HCT116 (cell line): ENCODE measurements at regions not wholly inside any gene's neighbourhood (a gene's known extent, or its start where the extent isn't known, plus 50 kb on each side); places are given as distances from the start of the nearest gene placed in this dataset.

Experiments used
- ATAC-seq: fragments of 200-7000 bp; cut with Tn5 transposase; 2 replicates; pipeline ENCODE4 v1.9.1; 2020; ENCODE audit warnings: mild to moderate bottlenecking, moderate library complexity
- BruUV-seq: library from RNA; stranded (reverse); fragments of 400-500 nt; replicated peaks from 2 replicates; lab custom pipeline; 2021; lab: Mats Ljungman, UMichigan
- CTCF ChIA-PET: fragments of 300-600 bp; sonication (Branson Sonifier 250); formaldehyde crosslinking; loops from one replicate; lab custom pipeline; 2021; ENCODE audit warnings: antibody characterized with exemption; lab: Charles Lee
- POLR2A ChIA-PET: fragments of 300-600, 350-600 bp; sonication (Branson Sonifier 250); formaldehyde crosslinking; loops from one replicate; lab custom pipeline; 2021; ENCODE audit warnings: antibody characterized with exemption; lab: Charles Lee
- RAD21 ChIA-PET, 2 experiments: fragments of 300-600 bp; sonication (Branson Sonifier 250); formaldehyde crosslinking; loops; one replicate each; lab custom pipeline; 2023; ENCODE audit warnings: low total read pairs in 2 of 2; ENCODE audit not compliant: uncharacterized antibody in 2 of 2, unreplicated experiment in 2 of 2, low non-redundant PET in 1 of 2; lab: Charles Lee
- DNase-seq: peaks from one replicate; pipeline ENCODE4 v3.0.0-alpha.2; 2010; ENCODE audit warnings: low read depth, low spot score
- H2AFZ ChIP-seq: fragments of 200-600 bp; shearing (Covaris generic), sonication (generic); 2 replicates; pipeline ENCODE4 v1.6.1; 2017; ENCODE audit warnings: low read depth, mixed run types, mixed read lengths, antibody characterized with exemption, low read length; ENCODE audit not compliant: poor library complexity, severe bottlenecking
- H3K27ac ChIP-seq: 2 replicates; pipeline ENCODE4 v1.5.1; 2012; ENCODE audit warnings: low read depth, low read length
- H3K27me3 ChIP-seq: fragments of 200-600 bp; sonication (generic); 2 replicates; pipeline ENCODE4 v1.6.1; 2016; ENCODE audit warnings: mixed run types, low read length, mixed read lengths; ENCODE audit not compliant: insufficient read depth
- H3K36me3 ChIP-seq, 2 experiments: fragments of 200-500 bp in 1 of 2; fragments of 200-600 bp in 1 of 2; sonication (Bioruptor generic) in 1 of 2; sonication (generic) in 1 of 2; 2 replicates each; pipeline versions ENCODE4 v1.5.1 to v1.6.1; 2014 to 2016; ENCODE audit warnings: low read length in 2 of 2, inconsistent platforms in 1 of 2, mixed read lengths in 1 of 2, mixed run types in 1 of 2; ENCODE audit not compliant: insufficient read depth in 2 of 2, control insufficient read depth in 1 of 2
- H3K4me1 ChIP-seq, 2 experiments: fragments of 200-600 bp in 1 of 2; sonication (generic) in 1 of 2; 2 replicates each; pipeline versions ENCODE4 v1.5.1 to v1.6.1; 2012 to 2017; ENCODE audit warnings: low read length in 2 of 2, inconsistent platforms in 1 of 2, mild to moderate bottlenecking in 1 of 2, mixed read lengths in 1 of 2, mixed run types in 1 of 2, moderate library complexity in 1 of 2; ENCODE audit not compliant: insufficient read depth in 2 of 2, control insufficient read depth in 1 of 2
- H3K4me2 ChIP-seq: fragments of 200-600 bp; sonication (generic); 2 replicates; pipeline ENCODE4 v1.6.1; 2017; ENCODE audit warnings: mixed run types, low read length, mixed read lengths
- H3K4me3 ChIP-seq, 2 experiments: fragments of 200-600 bp in 1 of 2; sonication (generic) in 1 of 2; replicated peaks in 1 of 2; 2 replicates each; pipeline ENCODE4 v1.5.1; 2011 to 2016; ENCODE audit warnings: low read length in 2 of 2, control low read depth in 1 of 2, low read depth in 1 of 2, mild to moderate bottlenecking in 1 of 2, mixed read lengths in 1 of 2, mixed run types in 1 of 2
- H3K79me2 ChIP-seq: fragments of 200-600 bp; sonication (generic); 2 replicates; pipeline ENCODE4 v1.6.1; 2017; ENCODE audit warnings: mild to moderate bottlenecking, mixed run types, low read length, moderate library complexity, mixed read lengths; ENCODE audit not compliant: insufficient read depth
- H3K9ac ChIP-seq: fragments of 200-600 bp; sonication (generic); 2 replicates; pipeline ENCODE4 v1.6.1; 2016; ENCODE audit warnings: low read length, mixed read lengths
- H3K9me2 ChIP-seq: fragments of 200-600 bp; sonication (generic), shearing (Covaris generic); 2 replicates; pipeline ENCODE4 v1.6.1; 2017; ENCODE audit warnings: mixed run types, mild to moderate bottlenecking, moderate library complexity; ENCODE audit not compliant: insufficient read depth
- H3K9me3 ChIP-seq, 2 experiments: fragments of 200-500 bp in 1 of 2; fragments of 200-600 bp in 1 of 2; sonication (Bioruptor generic) in 1 of 2; sonication (generic) in 1 of 2; 2 replicates each; pipeline ENCODE4 v1.6.1; 2014 to 2017; ENCODE audit warnings: low read length in 2 of 2, mixed read lengths in 2 of 2, inconsistent platforms in 1 of 2, low read depth in 1 of 2, mild to moderate bottlenecking in 1 of 2, mixed run types in 1 of 2, moderate library complexity in 1 of 2; ENCODE audit not compliant: control insufficient read depth in 1 of 2, insufficient read depth in 1 of 2
- H4K20me1 ChIP-seq: fragments of 200-600 bp; sonication (generic), shearing (Covaris generic); 2 replicates; pipeline ENCODE4 v1.6.1; 2017; ENCODE audit warnings: mixed run types, mild to moderate bottlenecking, moderate library complexity; ENCODE audit not compliant: insufficient read depth
- ATF3 ChIP-seq: IDR thresholded peaks from 2 replicates; pipeline ENCODE4 v1.6.1; 2012
- CBX3 ChIP-seq: IDR thresholded peaks from 2 replicates; pipeline ENCODE4 v1.6.1; 2012; ENCODE audit warnings: low read depth
- CEBPB ChIP-seq: IDR thresholded peaks from 2 replicates; pipeline ENCODE4 v1.6.1; 2012; ENCODE audit warnings: low read depth
- CTCF ChIP-seq, 3 experiments: fragments of 200-600 bp in 1 of 3; sonication (generic) in 1 of 3; IDR thresholded peaks in 2 of 3; conservative IDR thresholded peaks in 1 of 3; 2 replicates each; pipeline ENCODE4 v1.5.1; 2012 to 2017; ENCODE audit warnings: low read depth in 2 of 3, low read length in 2 of 3, antibody characterized with exemption in 1 of 3, borderline replicate concordance in 1 of 3, control low read depth in 1 of 3, mild to moderate bottlenecking in 1 of 3, mixed read lengths in 1 of 3, mixed run types in 1 of 3, moderate library complexity in 1 of 3; ENCODE audit not compliant: insufficient read depth in 1 of 3
- EGR1 ChIP-seq: IDR thresholded peaks from 2 replicates; pipeline ENCODE4 v1.6.1; 2012; ENCODE audit warnings: low read depth
- ELF1 ChIP-seq: IDR thresholded peaks from 2 replicates; pipeline ENCODE4 v1.6.1; 2012; ENCODE audit warnings: low read depth, borderline replicate concordance
- EZH2 ChIP-seq: fragments of 200-600 bp; sonication (generic); IDR thresholded peaks from 2 replicates; pipeline ENCODE4 v1.6.1; 2017; ENCODE audit warnings: antibody characterized with exemption, mixed run types
- JUND ChIP-seq: IDR thresholded peaks from 2 replicates; pipeline ENCODE4 v1.6.1; 2012
- MAX ChIP-seq: IDR thresholded peaks from 2 replicates; pipeline ENCODE4 v1.6.1; 2012
- POLR2A ChIP-seq: IDR thresholded peaks from 2 replicates; pipeline ENCODE4 v1.7.0; 2011; ENCODE audit warnings: borderline replicate concordance; ENCODE audit not compliant: insufficient read depth, insufficient read length; ENCODE audit errors: extremely low read depth
- REST ChIP-seq: IDR thresholded peaks from 2 replicates; pipeline ENCODE4 v1.6.1; 2012; ENCODE audit warnings: low read depth
- SIN3A ChIP-seq: IDR thresholded peaks from 2 replicates; pipeline ENCODE4 v1.6.1; 2012; ENCODE audit warnings: low read depth
- SP1 ChIP-seq: IDR thresholded peaks from 2 replicates; pipeline ENCODE4 v1.6.1; 2012; ENCODE audit warnings: low read depth
- TCF7L2 ChIP-seq: IDR thresholded peaks from 2 replicates; pipeline ENCODE4 v1.7.0; 2011; ENCODE audit warnings: borderline replicate concordance, inconsistent platforms; ENCODE audit not compliant: insufficient read depth, insufficient read length; ENCODE audit errors: extremely low read depth
- ZFX ChIP-seq: fragments of 450-650 bp; IDR thresholded peaks from 2 replicates; pipeline ENCODE4 v1.6.1; 2017
- ZNF274 ChIP-seq: fragments of 200-500 bp; sonication (Bioruptor generic); IDR thresholded peaks from 2 replicates; pipeline ENCODE4 v1.6.1; 2014; ENCODE audit warnings: mild to moderate bottlenecking, low read depth, low read length, inconsistent platforms
- intact Hi-C: fragments of 100-400 bp; cut with micrococcal nuclease; formaldehyde crosslinking; loops from 2 replicates; pipeline ENCODE4 v1.10.0; 2022

GRCh38 chr1:20416706-20417105 lies 69.3 kb downstream of the CAMK2N1 start:
- Histone ChIP-seq H3K27ac (no peak overlapping the region), H3K79me2 (no peaks in the 10 kb centered on the region), H3K9me3 (no peaks in the 10 kb centered on the region), H3K9ac (no peak overlapping the region), H3K4me2 (no peak overlapping the region), H3K36me3 (no peaks in the 10 kb centered on the region), H3K9me2 (no peaks in the 10 kb centered on the region), H3K27me3 (peaks cover 3% of the 10 kb centered on the region; the same call in 1 of the 2 replicates), H4K20me1 (no peaks in the 10 kb centered on the region), H3K4me1 (peaks cover 0 to 1% of the 10 kb centered on the region in 2 experiments; a peak in 2 of 4 replicates), H3K4me3 (no peak overlapping the region), H2AFZ (no peak overlapping the region)
- ATAC-seq (no peak), DNase-seq (no peak)
- TF ChIP-seq ZNF274 (no peak), SIN3A (no peak), CTCF (IDR thresholded peaks at IDR 0.05 in 2 of 3, conservative IDR thresholded peaks at IDR 0.05 in 1 of 3; ENCODE audit: borderline replicate concordance in 1 of 3, insufficient read depth in 1 of 3, low read depth in 2 of 3, low read length in 2 of 3) (no peak), ELF1 (no peak), JUND (no peak), CEBPB (no peak), POLR2A (no peak), REST (no peak), EZH2 (no peak), CBX3 (no peak), ATF3 (no peak), EGR1 (no peak), ZFX (no peak), TCF7L2 (no peak), SP1 (no peak), MAX (no peak)
- intact Hi-C loops = no loop called here
- ChIA-PET RAD21 (no interaction called here), POLR2A (no interaction called here), CTCF (no interaction called here)
- no TSS peak for BruUV-seq
